ENCODE measurements at regions not wholly inside any gene's neighbourhood (a gene's known extent, or its start where the extent isn't known, plus 50 kb on each side); places are given as distances from the start of the nearest gene placed in this dataset.

DNA sequence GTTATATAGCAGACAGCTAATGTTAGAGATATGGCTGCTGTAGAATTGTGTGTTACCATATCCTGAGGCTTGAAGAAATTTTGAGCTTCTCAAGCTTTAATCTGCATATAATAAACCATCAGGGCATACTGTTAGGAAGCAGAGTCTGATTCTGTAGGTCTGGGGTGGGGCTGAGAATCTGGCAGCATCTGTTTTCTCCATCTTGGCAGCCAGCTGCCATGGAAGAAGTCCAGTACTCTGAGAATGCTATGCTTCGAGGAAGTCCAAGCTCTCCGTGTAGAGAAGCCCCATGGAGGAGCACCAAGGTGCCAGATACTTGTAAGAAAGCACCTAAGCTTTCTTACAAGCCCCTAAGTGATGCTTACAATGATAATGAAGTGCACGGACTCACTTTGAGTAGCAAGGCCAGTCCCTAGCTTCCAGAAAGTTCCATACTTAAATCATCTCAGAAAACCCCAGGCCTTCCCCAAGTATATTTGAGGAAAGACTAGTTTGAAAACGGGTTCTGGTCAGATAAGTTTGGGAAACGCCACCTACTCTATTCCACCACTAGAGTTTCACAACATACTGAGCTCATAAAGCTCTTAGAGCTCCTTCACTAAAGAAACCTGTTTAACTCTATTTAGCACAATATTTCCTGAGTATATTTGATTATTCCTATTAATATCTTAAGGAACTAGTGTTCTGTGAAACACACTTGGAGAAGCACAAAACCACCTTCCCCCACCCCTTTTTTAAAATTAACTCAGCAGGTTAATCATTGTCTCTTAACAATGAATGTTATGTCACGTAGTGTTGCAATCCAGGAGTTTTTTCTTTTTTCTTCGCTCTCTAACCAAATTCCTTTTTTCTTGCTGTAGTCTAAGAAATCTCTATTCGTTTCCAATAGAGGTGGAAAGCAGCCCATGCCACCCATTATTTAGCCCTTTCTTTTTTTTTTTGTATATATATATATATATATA, 59.9 kb upstream of the RASGRP1 start:
- TF ChIP-seq GATA2 (IDR thresholded peaks at IDR 0.05; ENCODE audit: low read depth, low read length) (no peak), GATA3 (IDR thresholded peaks at IDR 0.05; ENCODE audit: low read depth, low read length) (no peak)

Measured in SH-SY5Y (cell line).